ENCODE measurements at regions not wholly inside any gene's neighbourhood (a gene's known extent, or its start where the extent isn't known, plus 50 kb on each side); places are given as distances from the start of the nearest gene placed in this dataset.

- TF ChIP-seq, protein P1, sequence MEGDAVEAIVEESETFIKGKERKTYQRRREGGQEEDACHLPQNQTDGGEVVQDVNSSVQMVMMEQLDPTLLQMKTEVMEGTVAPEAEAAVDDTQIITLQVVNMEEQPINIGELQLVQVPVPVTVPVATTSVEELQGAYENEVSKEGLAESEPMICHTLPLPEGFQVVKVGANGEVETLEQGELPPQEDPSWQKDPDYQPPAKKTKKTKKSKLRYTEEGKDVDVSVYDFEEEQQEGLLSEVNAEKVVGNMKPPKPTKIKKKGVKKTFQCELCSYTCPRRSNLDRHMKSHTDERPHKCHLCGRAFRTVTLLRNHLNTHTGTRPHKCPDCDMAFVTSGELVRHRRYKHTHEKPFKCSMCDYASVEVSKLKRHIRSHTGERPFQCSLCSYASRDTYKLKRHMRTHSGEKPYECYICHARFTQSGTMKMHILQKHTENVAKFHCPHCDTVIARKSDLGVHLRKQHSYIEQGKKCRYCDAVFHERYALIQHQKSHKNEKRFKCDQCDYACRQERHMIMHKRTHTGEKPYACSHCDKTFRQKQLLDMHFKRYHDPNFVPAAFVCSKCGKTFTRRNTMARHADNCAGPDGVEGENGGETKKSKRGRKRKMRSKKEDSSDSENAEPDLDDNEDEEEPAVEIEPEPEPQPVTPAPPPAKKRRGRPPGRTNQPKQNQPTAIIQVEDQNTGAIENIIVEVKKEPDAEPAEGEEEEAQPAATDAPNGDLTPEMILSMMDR (IDR thresholded peaks at IDR 0.05; ENCODE audit: poor library complexity, severe bottlenecking) = no peak
- TF ChIP-seq EZH2 (IDR thresholded peaks at IDR 0.05; ENCODE audit: borderline replicate concordance, insufficient read depth, low read length, poor library complexity, severe bottlenecking) (no peak), RAD21 (conservative IDR thresholded peaks at IDR 0.05) (no peak), EP300 (conservative IDR thresholded peaks at IDR 0.05; ENCODE audit: poor library complexity, severe bottlenecking) (no peak), POLR2AphosphoS5 (IDR thresholded peaks at IDR 0.05) (no peak), SMC3 (conservative IDR thresholded peaks at IDR 0.05; ENCODE audit: poor library complexity) (no peak)
These were observed 132.9 kb downstream of the LIG4 start for GRCh38 chr13:108082481-108082880.

Data from neural cell (in vitro differentiated cells).